Spleen (tissue), 11 donors: ENCODE measurements at regions not wholly inside any gene's neighbourhood (a gene's known extent, or its start where the extent isn't known, plus 50 kb on each side); places are given as distances from the start of the nearest gene placed in this dataset.

Experiments used
- DNase-seq: peaks from one replicate; pipeline ENCODE4 v3.0.0-alpha.2; 2020
- H3K27ac ChIP-seq, 8 donors: fragments of 200-600 bp; sonication (generic) in 7 of 8; 1 replicate in 4 of 8; 2 replicates in 4 of 8; pipeline versions ENCODE4 v1.5.0 to v1.8.0; 2016 to 2021; ENCODE audit warnings: inconsistent platforms in 4 of 8, mild to moderate bottlenecking in 4 of 8, moderate library complexity in 1 of 8
- H3K27me3 ChIP-seq, 7 donors: fragments of 200-600 bp; sonication (generic) in 6 of 7; replicated peaks in 1 of 7; 1 replicate in 4 of 7; 2 replicates in 3 of 7; pipeline versions ENCODE4 v1.5.0 to v1.8.0; 2016 to 2021; ENCODE audit warnings: inconsistent platforms in 3 of 7, mild to moderate bottlenecking in 1 of 7
- H3K36me3 ChIP-seq, 6 donors: fragments of 200-600 bp; sonication (generic) in 5 of 6; 1 replicate in 4 of 6; 2 replicates in 2 of 6; pipeline versions ENCODE4 v1.5.0 to v1.8.0; 2016 to 2021; ENCODE audit warnings: inconsistent platforms in 2 of 6
- H3K4me1 ChIP-seq, 6 donors: fragments of 200-600 bp; sonication (generic) in 5 of 6; 1 replicate in 3 of 6; 2 replicates in 3 of 6; pipeline versions ENCODE4 v1.5.0 to v1.8.0; 2016 to 2021; ENCODE audit warnings: inconsistent platforms in 3 of 6
- H3K4me3 ChIP-seq, 8 donors: fragments of 200-600 bp; sonication (generic) in 7 of 8; 1 replicate in 4 of 8; 2 replicates in 4 of 8; pipeline versions ENCODE4 v1.5.0 to v1.8.0; 2016 to 2021; ENCODE audit warnings: inconsistent platforms in 4 of 8, mild to moderate bottlenecking in 4 of 8, moderate library complexity in 2 of 8
- H3K9me3 ChIP-seq, 8 donors: fragments of 200-600 bp; sonication (generic) in 7 of 8; 1 replicate in 4 of 8; 2 replicates in 4 of 8; pipeline versions ENCODE4 v1.5.0 to v1.8.0; 2016 to 2021; ENCODE audit warnings: inconsistent platforms in 4 of 8
- POLR2A ChIP-seq, 3 donors: fragments of 450-650 bp; IDR thresholded peaks; one replicate each; pipeline ENCODE4 v1.5.1; 2017; ENCODE audit warnings: antibody characterized with exemption in 3 of 3, mild to moderate bottlenecking in 1 of 3
- POLR2AphosphoS5 ChIP-seq, 3 donors: sonication (generic); formaldehyde crosslinking; IDR thresholded peaks; one replicate each; pipeline ENCODE4 v1.5.1; 2017; ENCODE audit warnings: antibody characterized with exemption in 3 of 3
- WGBS, 5 donors: extraction: QIAGEN DNeasy Blood & Tissue Kit in 3 of 5; methylation state at CpG; one replicate each; pipeline versions ENCODE4 v1.1.5 to v1.1.7; 2013 to 2018; 5-methylcytosine and 5-hydroxymethylcytosine counted together
- intact Hi-C: fragments of 100-400 bp; cut with DNase I; formaldehyde crosslinking; loops from one replicate; pipeline ENCODE4 v1.15.0; 2023; ENCODE audit warnings: low total_unique reads
- TF ChIP-seq, protein P1 (sequence below), 11 experiments: fragments of 200-600 bp in 7 of 11; fragments of 450-650 bp in 4 of 11; sonication (generic) in 4 of 11; IDR thresholded peaks in 8 of 11; conservative IDR thresholded peaks in 3 of 11; 1 replicate in 7 of 11; 2 replicates in 4 of 11; pipeline versions ENCODE4 v1.4.0 to v1.8.0; 2016 to 2021; ENCODE audit warnings: antibody characterized with exemption in 11 of 11, inconsistent platforms in 4 of 11, mild to moderate bottlenecking in 1 of 11
- donor health status: healthy with polysubstance abuse.
- donor health status: DM: no; HTN: no; CAD: no; lungs with moderate emphysema.
- donor health status: DM: no; HTN: no; CAD: no.
- donor health status: Bipolar disorder and iron deficiency.
- donor health status: healthy.
- donor health status: DM: no; HTN: no; CAD: no.
- donor health status: DM: yes; HTN: yes; CAD: no.

DNA sequence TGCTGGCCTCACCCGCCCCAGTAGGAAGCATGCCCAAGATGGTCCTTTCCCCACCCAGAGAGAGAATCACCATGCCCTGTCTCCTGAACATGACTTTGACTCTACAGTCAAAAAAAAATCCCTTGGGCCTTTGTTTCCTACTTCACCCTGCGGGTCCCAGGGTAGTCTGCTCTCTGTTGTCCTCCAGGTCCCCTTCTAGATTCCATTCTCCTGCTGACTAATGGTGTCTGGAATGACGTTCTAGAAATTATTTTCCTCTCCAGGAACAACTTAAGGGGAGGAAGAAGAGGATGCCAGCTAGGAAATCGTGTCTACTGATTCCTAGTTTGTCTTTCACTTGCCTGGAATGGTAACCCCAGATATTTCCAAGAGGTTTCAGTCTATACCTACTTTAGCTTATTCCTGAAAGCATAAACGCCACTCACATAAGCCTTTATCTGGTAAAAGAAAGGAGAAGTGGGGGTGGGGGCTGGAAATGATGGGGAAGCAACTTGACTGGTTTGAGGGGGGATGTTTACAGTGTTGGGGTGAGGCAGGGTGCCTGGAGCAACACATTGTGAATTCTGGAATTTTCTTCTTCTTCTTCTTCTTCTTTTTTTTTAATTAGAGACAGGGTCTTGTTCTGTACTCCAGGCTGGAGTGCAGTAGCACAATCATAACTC lies 93.9 kb downstream of the SNX18 start:
- H3K27me3 ChIP-seq = no peaks in the 10 kb centered on the region
- H3K4me1 ChIP-seq = peaks cover 10 to 67% (median 35%) of the 10 kb centered on the region in 6 donors
- H3K4me3 ChIP-seq = no peak overlapping the region
- H3K36me3 ChIP-seq = no peaks in the 10 kb centered on the region
- no peak for TF ChIP-seq POLR2AphosphoS5 (IDR thresholded peaks at IDR 0.05)
- TF ChIP-seq, protein P1, sequence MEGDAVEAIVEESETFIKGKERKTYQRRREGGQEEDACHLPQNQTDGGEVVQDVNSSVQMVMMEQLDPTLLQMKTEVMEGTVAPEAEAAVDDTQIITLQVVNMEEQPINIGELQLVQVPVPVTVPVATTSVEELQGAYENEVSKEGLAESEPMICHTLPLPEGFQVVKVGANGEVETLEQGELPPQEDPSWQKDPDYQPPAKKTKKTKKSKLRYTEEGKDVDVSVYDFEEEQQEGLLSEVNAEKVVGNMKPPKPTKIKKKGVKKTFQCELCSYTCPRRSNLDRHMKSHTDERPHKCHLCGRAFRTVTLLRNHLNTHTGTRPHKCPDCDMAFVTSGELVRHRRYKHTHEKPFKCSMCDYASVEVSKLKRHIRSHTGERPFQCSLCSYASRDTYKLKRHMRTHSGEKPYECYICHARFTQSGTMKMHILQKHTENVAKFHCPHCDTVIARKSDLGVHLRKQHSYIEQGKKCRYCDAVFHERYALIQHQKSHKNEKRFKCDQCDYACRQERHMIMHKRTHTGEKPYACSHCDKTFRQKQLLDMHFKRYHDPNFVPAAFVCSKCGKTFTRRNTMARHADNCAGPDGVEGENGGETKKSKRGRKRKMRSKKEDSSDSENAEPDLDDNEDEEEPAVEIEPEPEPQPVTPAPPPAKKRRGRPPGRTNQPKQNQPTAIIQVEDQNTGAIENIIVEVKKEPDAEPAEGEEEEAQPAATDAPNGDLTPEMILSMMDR (IDR thresholded peaks at IDR 0.05 in 8 of 11, conservative IDR thresholded peaks at IDR 0.05 in 3 of 11) = no peak
- TF ChIP-seq POLR2A (IDR thresholded peaks at IDR 0.05) = no peak
- DNase-seq = no peak
- peak overlapping the region; percentile 15 to 83 (median 72) for H3K27ac ChIP-seq
- H3K9me3 ChIP-seq = peaks cover 0 to 5% (median 0%) of the 10 kb centered on the region in 8 donors
- WGBS, 5 donors = 32 to 65% (median 52%) methylated on average over 5 of the region's 5 CpGs
- intact Hi-C loops = no loop called here

DNA sequence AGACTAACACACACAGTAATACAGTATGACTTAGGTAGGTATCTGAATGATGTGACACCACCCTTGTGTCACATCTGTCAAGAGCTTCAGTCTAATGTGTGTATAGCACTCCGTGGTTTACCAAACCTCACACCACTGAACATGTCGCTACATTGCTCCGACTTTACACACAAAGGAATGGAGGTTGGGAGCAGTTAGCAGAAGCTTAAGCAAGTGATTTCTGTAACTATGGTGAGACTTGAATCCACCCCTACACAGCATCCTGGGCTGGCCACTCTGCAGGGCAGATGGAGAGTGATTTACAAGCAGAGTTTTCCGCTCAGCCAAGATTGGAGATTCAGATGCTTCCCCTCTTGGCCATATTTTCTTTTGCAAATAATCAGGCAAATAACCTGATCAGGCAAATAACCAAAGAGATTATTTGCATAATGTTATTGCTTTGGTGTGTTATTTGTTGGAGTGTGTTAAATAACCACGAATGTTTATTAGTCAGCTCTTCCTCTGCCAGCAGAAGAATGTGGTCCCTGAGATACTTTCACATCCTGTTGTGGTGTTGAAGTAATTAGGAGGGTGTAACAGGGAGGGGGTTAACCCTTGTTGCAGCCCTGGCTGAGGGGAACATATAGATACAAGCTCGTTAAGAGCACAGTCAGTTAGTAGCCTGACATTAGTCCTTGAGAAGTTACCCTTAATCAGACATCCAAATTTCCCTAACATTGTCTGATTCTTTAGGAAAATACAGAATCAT lies 92.8 kb downstream of the SNX18 start:
- Histone ChIP-seq H3K9me3 (peaks cover 0 to 5% (median 0%) of the 10 kb centered on the region in 8 donors), H3K4me1 (peaks cover 10 to 56% (median 29%) of the 10 kb centered on the region in 6 donors), H3K36me3 (no peaks in the 10 kb centered on the region), H3K27ac (peak overlapping the region in 7 of 8 donors; percentile 46 to 83 (median 79)), H3K27me3 (no peaks in the 10 kb centered on the region), H3K4me3 (peak overlapping the region in 1 of 8 donors; percentile 37)
- peak; percentile 79 for DNase-seq
- intact Hi-C loops = no loop called here
- TF ChIP-seq, protein P1 (IDR thresholded peaks at IDR 0.05 in 8 of 11, conservative IDR thresholded peaks at IDR 0.05 in 3 of 11) = no peak
- TF ChIP-seq POLR2AphosphoS5 (IDR thresholded peaks at IDR 0.05) = peak in 1 of 3 donors; percentile 43
- no peak for TF ChIP-seq POLR2A (IDR thresholded peaks at IDR 0.05)
- WGBS, 5 donors = 31 to 36% (median 33%) methylated on average over 6 of the region's 6 CpGs

DNA sequence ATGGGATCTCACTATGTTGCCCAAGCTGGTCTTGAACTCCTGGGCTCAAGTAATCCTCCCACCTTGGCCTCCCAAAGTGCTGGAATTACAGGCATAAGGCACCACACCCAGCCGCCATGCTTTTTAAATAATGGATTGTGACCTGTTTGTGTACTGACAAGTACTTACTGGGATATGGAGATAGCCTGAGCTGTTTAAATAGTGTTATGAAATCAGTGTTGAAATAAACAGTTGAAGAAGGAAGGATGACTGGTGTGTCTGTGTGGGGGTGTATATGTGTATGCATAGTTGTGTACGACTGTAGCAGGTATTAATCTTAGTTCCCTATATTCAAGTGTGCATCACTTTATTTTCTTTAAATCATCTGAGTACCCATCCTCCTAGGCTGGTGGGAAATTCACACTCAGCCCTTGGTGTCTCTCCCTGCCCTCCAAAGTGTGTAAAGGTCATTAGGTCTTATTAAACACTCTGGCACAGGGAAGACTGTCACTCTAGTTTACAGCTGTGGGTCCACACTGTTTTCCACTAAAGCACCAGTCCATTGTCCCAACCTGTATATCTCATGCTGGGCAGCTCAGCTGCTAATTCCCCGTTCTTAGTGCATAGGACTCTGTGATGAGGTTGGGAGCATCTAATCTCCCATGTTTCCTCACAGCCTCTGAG lies 91.0 kb downstream of the SNX18 start:
- 64 to 91% (median 76%) methylated on average over 3 of the region's 3 CpGs for WGBS, 5 donors
- H3K4me3 ChIP-seq = no peak overlapping the region
- H3K9me3 ChIP-seq = peaks cover 0 to 5% (median 0%) of the 10 kb centered on the region in 8 donors
- intact Hi-C loops = no loop called here
- no peak for DNase-seq
- H3K4me1 ChIP-seq = peaks cover 10 to 47% (median 28%) of the 10 kb centered on the region in 6 donors
- no peak for TF ChIP-seq POLR2AphosphoS5 (IDR thresholded peaks at IDR 0.05)
- TF ChIP-seq, protein P1 (IDR thresholded peaks at IDR 0.05 in 8 of 11, conservative IDR thresholded peaks at IDR 0.05 in 3 of 11) = no peak
- no peak for TF ChIP-seq POLR2A (IDR thresholded peaks at IDR 0.05)
- no peaks in the 10 kb centered on the region for H3K27me3 ChIP-seq
- no peaks in the 10 kb centered on the region for H3K36me3 ChIP-seq
- H3K27ac ChIP-seq = peak overlapping the region in 6 of 8 donors; percentile 22 to 83 (median 74)
